IPS DF 19.7 (cell line): ENCODE measurements at regions not wholly inside any gene's neighbourhood (a gene's known extent, or its start where the extent isn't known, plus 50 kb on each side); places are given as distances from the start of the nearest gene placed in this dataset.

Experiments used
- DNase-seq: peaks from one replicate; pipeline ENCODE4 v3.0.0-alpha.2; 2013; ENCODE audit warnings: low read depth, low spot score

- DNase-seq = no peak
Observed at GRCh38 chr2:151197184-151198108, 64.2 kb downstream of the RBM43 start.

GRCh38 chr2:151193576-151193975, 68.1 kb downstream of the RBM43 start:
- no peak for DNase-seq

GRCh38 chr2:151192681-151193080, 69.0 kb downstream of the RBM43 start:
- DNase-seq = no peak

DNA sequence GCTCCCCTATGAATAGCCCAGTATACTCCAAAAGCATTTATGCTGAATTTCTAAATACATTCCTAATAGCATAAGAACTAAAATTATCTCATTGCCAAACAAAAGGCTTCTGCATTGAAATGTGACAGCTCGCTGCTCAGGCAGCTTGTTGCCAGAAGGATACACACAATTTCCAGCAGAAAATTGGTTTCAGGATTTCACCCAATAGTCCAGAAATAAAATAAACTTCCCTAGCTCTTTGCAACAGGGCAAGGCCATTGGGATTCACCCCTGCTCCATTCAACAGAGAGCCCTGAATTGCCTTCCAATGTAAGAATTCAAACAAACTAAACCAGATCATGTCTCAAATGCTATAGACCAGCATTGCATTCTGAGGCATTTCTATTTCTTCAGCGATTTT, 70.7 kb downstream of the RBM43 start:
- no peak for DNase-seq

GRCh38 chr2:151189125-151189524, 72.5 kb downstream of the RBM43 start:
- no peak for DNase-seq

- no peak for DNase-seq
Observed at GRCh38 chr2:151186011-151186410, 75.7 kb downstream of the RBM43 start.

GRCh38 chr2:151182899-151183809, 78.5 kb downstream of the RBM43 start:
- no peak for DNase-seq

DNA sequence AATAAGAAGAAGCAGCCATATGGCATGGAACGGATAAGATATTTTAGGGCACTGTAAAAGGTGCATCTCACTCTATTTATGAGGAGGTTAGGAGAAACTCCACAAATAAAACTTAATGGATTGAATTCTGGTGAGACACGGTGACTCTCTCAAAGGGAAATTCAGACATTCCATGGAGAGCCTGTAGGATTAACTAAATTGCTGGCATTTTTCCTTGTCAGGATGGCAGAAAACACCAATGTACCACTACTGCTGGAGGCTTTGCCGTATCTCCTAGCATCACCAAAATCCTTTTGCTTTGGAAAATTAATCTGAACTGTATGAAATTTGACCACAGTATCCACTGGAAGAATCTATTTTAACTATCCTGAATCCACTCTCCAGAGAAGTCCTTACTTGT, 79.3 kb downstream of the RBM43 start:
- no peak for DNase-seq

GRCh38 chr2:151181524-151181923, 80.1 kb downstream of the RBM43 start:
- DNase-seq = no peak

GRCh38 chr2:151180123-151180522, 81.5 kb downstream of the RBM43 start:
- DNase-seq = no peak

DNA sequence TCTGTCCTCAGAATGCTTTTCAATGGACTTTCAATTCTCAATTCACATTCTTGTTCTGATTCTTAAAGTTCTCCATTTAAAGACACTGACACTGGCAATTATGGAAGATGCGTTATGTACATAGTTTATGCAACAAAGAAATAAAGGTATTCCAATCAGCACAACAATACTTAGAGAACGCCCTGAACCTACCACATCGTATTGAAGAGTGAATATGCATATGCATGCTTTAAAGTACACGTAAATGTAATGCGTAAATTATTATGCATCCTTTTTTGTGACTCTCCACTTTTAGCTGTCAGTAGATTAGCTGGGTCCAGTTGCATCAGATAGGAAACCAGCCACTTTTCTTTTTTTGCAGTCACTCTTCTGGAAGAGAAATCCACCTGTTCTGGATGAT, 83.5 kb downstream of the RBM43 start:
- DNase-seq = no peak

GRCh38 chr2:151177756-151178155, 83.9 kb downstream of the RBM43 start:
- DNase-seq = no peak

DNA sequence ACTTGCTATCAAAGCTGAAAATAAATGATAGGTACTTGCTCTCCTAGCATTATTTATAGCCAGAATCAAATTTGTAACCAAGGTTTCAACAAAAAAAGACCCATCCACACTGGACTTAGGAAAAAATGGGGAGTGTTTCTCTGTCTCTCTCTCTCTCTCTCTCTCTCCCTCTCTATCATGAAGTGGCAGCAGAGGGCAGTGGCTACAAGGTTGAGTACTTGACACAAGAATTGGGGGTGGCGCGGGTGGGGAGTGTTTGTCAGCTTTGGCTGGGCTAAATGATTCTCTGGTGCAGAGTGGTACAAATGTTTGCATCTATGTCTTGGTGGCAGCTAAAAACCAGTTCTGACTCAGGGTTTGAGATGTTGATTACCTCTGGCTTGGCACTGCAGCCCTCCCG, 85.0 kb downstream of the RBM43 start:
- DNase-seq = no peak

- DNase-seq = no peak
Observed at GRCh38 chr2:151175864-151176263, 85.8 kb downstream of the RBM43 start.

- DNase-seq = no peak
Observed at GRCh38 chr2:151174127-151174526, 87.5 kb downstream of the RBM43 start.

- DNase-seq = no peak
Observed at GRCh38 chr2:151171186-151171585, 90.5 kb downstream of the RBM43 start.

DNA sequence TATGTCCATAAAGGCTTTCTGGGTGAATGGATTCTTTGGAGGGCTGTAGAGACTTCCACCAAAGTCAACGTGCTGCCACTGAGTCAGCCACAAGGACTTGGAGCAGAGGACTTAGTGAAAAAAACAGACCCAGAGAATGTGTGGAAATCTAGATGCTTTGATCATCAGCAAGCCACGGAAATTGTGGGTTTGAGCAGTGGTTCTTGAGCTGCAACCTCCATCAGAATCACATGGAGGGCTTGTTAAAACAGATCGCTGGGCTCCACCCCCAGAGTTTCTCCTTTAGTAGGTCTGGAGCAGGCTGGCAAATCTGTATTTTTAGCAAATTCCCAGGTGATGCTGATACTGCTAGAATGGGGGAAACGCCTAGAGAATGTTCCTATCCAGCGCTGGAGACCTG, 95.3 kb downstream of the RBM43 start:
- DNase-seq = no peak

DNA sequence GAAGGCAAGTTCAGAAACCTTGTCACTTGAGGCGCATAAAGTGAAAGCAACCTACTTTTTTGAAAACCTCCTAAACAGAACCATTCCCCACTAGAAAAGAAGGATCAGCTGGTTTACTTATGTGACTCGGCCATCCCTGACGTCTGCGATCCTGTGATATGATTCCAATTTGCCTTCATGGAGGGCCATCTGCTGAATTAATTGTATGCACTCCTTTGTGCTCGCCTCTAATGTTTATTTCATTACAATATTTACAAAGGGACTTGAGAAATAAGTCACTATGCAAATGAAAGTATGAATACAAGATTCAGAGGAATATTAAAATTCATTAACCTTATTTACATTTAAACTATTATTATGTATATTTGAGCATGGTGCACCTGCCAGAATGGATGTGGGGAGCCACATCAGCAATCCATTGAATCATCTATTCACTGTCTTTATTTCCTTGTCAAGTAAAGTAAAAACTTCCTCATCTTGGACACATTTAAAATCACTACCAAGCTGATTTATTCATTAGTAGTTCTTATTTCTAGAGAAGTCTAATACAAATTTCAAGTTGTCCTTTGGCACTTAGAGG, 96.5 kb downstream of the RBM43 start:
- DNase-seq = no peak

- no peak for DNase-seq
Observed at GRCh38 chr2:151161821-151162551, 99.7 kb downstream of the RBM43 start.

GRCh38 chr2:151159109-151159662, 102.5 kb downstream of the RBM43 start:
- DNase-seq = no peak
